Uterus (tissue), 3 donors: ENCODE measurements at regions not wholly inside any gene's neighbourhood (a gene's known extent, or its start where the extent isn't known, plus 50 kb on each side); places are given as distances from the start of the nearest gene placed in this dataset.

Experiments used
- DNase-seq, 2 donors: peaks; one replicate each; pipeline ENCODE4 v3.0.0-alpha.2; 2019 to 2020
- H3K27ac ChIP-seq, 2 donors: fragments of 200-600 bp; sonication (generic); 1 replicate in 1 of 2; 2 replicates in 1 of 2; pipeline ENCODE4 v1.5.1; 2016 to 2018
- H3K27me3 ChIP-seq, 2 donors: fragments of 200-600 bp; sonication (generic); one replicate each; pipeline ENCODE4 v1.5.1; 2018 to 2019; ENCODE audit warnings: control low read depth in 1 of 2
- H3K36me3 ChIP-seq, 2 donors: fragments of 200-600 bp; sonication (generic); one replicate each; pipeline ENCODE4 v1.5.1; 2019; ENCODE audit warnings: control low read depth in 1 of 2
- H3K4me1 ChIP-seq, 2 donors: fragments of 200-600 bp; sonication (generic); one replicate each; pipeline ENCODE4 v1.5.1; 2018 to 2019; ENCODE audit warnings: control low read depth in 1 of 2
- H3K4me3 ChIP-seq, 2 donors: fragments of 200-600 bp; sonication (generic); 1 replicate in 1 of 2; 2 replicates in 1 of 2; pipeline ENCODE4 v1.5.1; 2018 to 2019; ENCODE audit warnings: mild to moderate bottlenecking in 1 of 2
- H3K9me3 ChIP-seq, 2 donors: fragments of 200-600 bp; sonication (generic); one replicate each; pipeline ENCODE4 v1.5.1; 2019; ENCODE audit warnings: control low read depth in 1 of 2
- CTCF ChIP-seq, 4 experiments: fragments of 200-600 bp in 2 of 4; fragments of 450-650 bp in 2 of 4; sonication (generic) in 2 of 4; IDR thresholded peaks; one replicate each; pipeline ENCODE4 v1.5.1; 2016 to 2019; ENCODE audit warnings: antibody characterized with exemption in 4 of 4, mild to moderate bottlenecking in 2 of 4, moderate library complexity in 1 of 4
- POLR2A ChIP-seq, 2 donors: fragments of 450-650 bp; IDR thresholded peaks; one replicate each; pipeline ENCODE4 v1.6.1; 2016; ENCODE audit warnings: antibody characterized with exemption in 2 of 2, mild to moderate bottlenecking in 1 of 2, moderate library complexity in 1 of 2
- intact Hi-C: fragments of 100-400 bp; cut with DNase I; formaldehyde crosslinking; loops from one replicate; pipeline ENCODE4 v1.15.1; 2023; ENCODE audit warnings: low total_unique reads
- donor health status: DM: yes; HTN: yes; CAD: no.

GRCh38 chr1:81069856-81070255, 730.9 kb upstream of the ADGRL2 start:
- Histone ChIP-seq H3K27me3 (no peaks in the 10 kb centered on the region), H3K27ac (no peak overlapping the region), H3K4me3 (no peak overlapping the region), H3K4me1 (no peaks in the 10 kb centered on the region), H3K36me3 (no peaks in the 10 kb centered on the region), H3K9me3 (no peaks in the 10 kb centered on the region)
- TF ChIP-seq CTCF (IDR thresholded peaks at IDR 0.05): no peak
- no peak for TF ChIP-seq POLR2A (IDR thresholded peaks at IDR 0.05)
- intact Hi-C loops: no loop called here
- no peak for DNase-seq

- Histone ChIP-seq H3K9me3 (no peaks in the 10 kb centered on the region), H3K4me3 (no peak overlapping the region), H3K27me3 (no peaks in the 10 kb centered on the region), H3K4me1 (no peaks in the 10 kb centered on the region), H3K36me3 (no peaks in the 10 kb centered on the region), H3K27ac (no peak overlapping the region)
- TF ChIP-seq CTCF (IDR thresholded peaks at IDR 0.05) (no peak), POLR2A (IDR thresholded peaks at IDR 0.05) (no peak)
- intact Hi-C loops: no loop called here
- DNase-seq: no peak
These were observed 732.0 kb upstream of the ADGRL2 start for GRCh38 chr1:81068726-81069125.

- no peak overlapping the region for H3K4me3 ChIP-seq
- no peaks in the 10 kb centered on the region for H3K4me1 ChIP-seq
- H3K36me3 ChIP-seq: no peaks in the 10 kb centered on the region
- DNase-seq: no peak
- intact Hi-C loops: no loop called here
- no peak overlapping the region for H3K27ac ChIP-seq
- H3K9me3 ChIP-seq: no peaks in the 10 kb centered on the region
- H3K27me3 ChIP-seq: no peaks in the 10 kb centered on the region
- no peak for TF ChIP-seq CTCF (IDR thresholded peaks at IDR 0.05)
These were observed 746.9 kb upstream of the ADGRL2 start for GRCh38 chr1:81053826-81054225.

GRCh38 chr1:81052162-81052561, 748.6 kb upstream of the ADGRL2 start:
- H3K36me3 ChIP-seq: no peaks in the 10 kb centered on the region
- H3K27me3 ChIP-seq: no peaks in the 10 kb centered on the region
- intact Hi-C loops: no loop called here
- no peak for DNase-seq
- H3K4me3 ChIP-seq: no peak overlapping the region
- H3K27ac ChIP-seq: no peak overlapping the region
- H3K9me3 ChIP-seq: no peaks in the 10 kb centered on the region
- TF ChIP-seq CTCF (IDR thresholded peaks at IDR 0.05) (no peak), POLR2A (IDR thresholded peaks at IDR 0.05) (no peak)
- H3K4me1 ChIP-seq: no peaks in the 10 kb centered on the region

GRCh38 chr1:81050390-81050789, 750.3 kb upstream of the ADGRL2 start:
- no peak overlapping the region for H3K4me3 ChIP-seq
- H3K27me3 ChIP-seq: no peaks in the 10 kb centered on the region
- no peaks in the 10 kb centered on the region for H3K4me1 ChIP-seq
- no peaks in the 10 kb centered on the region for H3K36me3 ChIP-seq
- TF ChIP-seq CTCF (IDR thresholded peaks at IDR 0.05): no peak
- no peak for TF ChIP-seq POLR2A (IDR thresholded peaks at IDR 0.05)
- intact Hi-C loops: no loop called here
- no peak for DNase-seq
- no peaks in the 10 kb centered on the region for H3K9me3 ChIP-seq
- H3K27ac ChIP-seq: no peak overlapping the region
